Activated CD4-positive, alpha-beta memory T cell treated with anti-CD3 and anti-CD28 coated beads, Interleukin-2, amount 10 ng/mL, durations not matched to agents 7 days and 5 days (primary cell): ENCODE measurements at regions not wholly inside any gene's neighbourhood (a gene's known extent, or its start where the extent isn't known, plus 50 kb on each side); places are given as distances from the start of the nearest gene placed in this dataset.

Experiments
- CTCF ChIA-PET: fragments of 350-600 bp; sonication (Branson Sonifier 250); formaldehyde crosslinking; loops from one replicate; lab custom pipeline; 2021; ENCODE audit warnings: antibody characterized with exemption, inconsistent platforms; lab: Charles Lee
- POLR2A ChIA-PET: fragments of 350-600 bp; sonication (Branson Sonifier 250); formaldehyde crosslinking; loops from one replicate; lab custom pipeline; 2021; ENCODE audit warnings: antibody characterized with exemption; lab: Charles Lee
- DNase-seq: peaks from one replicate; pipeline ENCODE4 v3.0.0-alpha.2; 2020
- H3K27ac Mint-ChIP-seq: one replicate; pipeline ENCODE4 v1.8.0; 2021; ENCODE audit warnings: mild to moderate bottlenecking, mixed read lengths
- H3K27me3 Mint-ChIP-seq: one replicate; pipeline ENCODE4 v1.8.0; 2021; ENCODE audit warnings: mixed read lengths
- H3K36me3 Mint-ChIP-seq: one replicate; pipeline ENCODE4 v1.8.0; 2021; ENCODE audit warnings: low read depth, mixed read lengths
- H3K4me1 Mint-ChIP-seq: one replicate; pipeline ENCODE4 v1.8.0; 2021; ENCODE audit warnings: mixed read lengths
- H3K4me3 Mint-ChIP-seq: one replicate; pipeline ENCODE4 v1.8.0; 2021; ENCODE audit warnings: mild to moderate bottlenecking, mixed read lengths
- H3K9me3 Mint-ChIP-seq: one replicate; pipeline ENCODE4 v1.8.0; 2021; ENCODE audit warnings: mixed read lengths

GRCh38 chr21:16309250-16309971 lies 579.6 kb downstream of the USP25 start:
- no peaks in the 10 kb centered on the region for H3K9me3 Mint-ChIP-seq
- no peak overlapping the region for H3K4me3 Mint-ChIP-seq
- H3K4me1 Mint-ChIP-seq, result no peaks in the 10 kb centered on the region
- no peak overlapping the region for H3K27ac Mint-ChIP-seq
- DNase-seq, result no peak
- CTCF ChIA-PET, result no interaction called here
- no peaks in the 10 kb centered on the region for H3K36me3 Mint-ChIP-seq
- peaks cover 2% of the 10 kb centered on the region for H3K27me3 Mint-ChIP-seq
- POLR2A ChIA-PET, result no interaction called here

GRCh38 chr21:16310176-16310575 lies 580.4 kb downstream of the USP25 start:
- no peak overlapping the region for H3K27ac Mint-ChIP-seq
- H3K4me1 Mint-ChIP-seq, result no peaks in the 10 kb centered on the region
- no peaks in the 10 kb centered on the region for H3K9me3 Mint-ChIP-seq
- peaks cover 2% of the 10 kb centered on the region for H3K27me3 Mint-ChIP-seq
- DNase-seq, result no peak
- POLR2A ChIA-PET, result no interaction called here
- CTCF ChIA-PET, result no interaction called here
- H3K36me3 Mint-ChIP-seq, result no peaks in the 10 kb centered on the region
- no peak overlapping the region for H3K4me3 Mint-ChIP-seq

DNA sequence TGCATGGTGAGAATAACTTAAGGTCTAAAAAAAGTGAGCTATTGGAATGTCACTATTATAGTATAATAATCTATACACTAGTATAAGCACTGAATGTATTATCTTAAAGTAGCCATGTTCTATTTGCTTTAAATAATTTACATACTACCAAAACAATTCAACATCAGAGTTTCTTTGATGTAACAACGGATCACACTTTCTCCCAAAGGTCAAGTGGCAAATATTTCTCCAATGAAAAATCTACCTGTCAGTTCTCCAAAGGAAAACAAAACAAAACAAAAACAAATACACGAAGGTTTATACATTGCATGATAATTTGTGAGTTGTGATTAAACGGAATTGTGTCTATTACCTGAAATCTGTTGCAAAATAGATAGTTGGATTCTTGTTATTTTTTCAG lies 581.4 kb downstream of the USP25 start:
- no peaks in the 10 kb centered on the region for H3K9me3 Mint-ChIP-seq
- DNase-seq, result no peak
- H3K4me3 Mint-ChIP-seq, result no peak overlapping the region
- ChIA-PET CTCF (no interaction called here), POLR2A (no interaction called here)
- H3K4me1 Mint-ChIP-seq, result no peaks in the 10 kb centered on the region
- no peak overlapping the region for H3K27ac Mint-ChIP-seq
- H3K27me3 Mint-ChIP-seq, result peaks cover 2% of the 10 kb centered on the region
- no peaks in the 10 kb centered on the region for H3K36me3 Mint-ChIP-seq

DNA sequence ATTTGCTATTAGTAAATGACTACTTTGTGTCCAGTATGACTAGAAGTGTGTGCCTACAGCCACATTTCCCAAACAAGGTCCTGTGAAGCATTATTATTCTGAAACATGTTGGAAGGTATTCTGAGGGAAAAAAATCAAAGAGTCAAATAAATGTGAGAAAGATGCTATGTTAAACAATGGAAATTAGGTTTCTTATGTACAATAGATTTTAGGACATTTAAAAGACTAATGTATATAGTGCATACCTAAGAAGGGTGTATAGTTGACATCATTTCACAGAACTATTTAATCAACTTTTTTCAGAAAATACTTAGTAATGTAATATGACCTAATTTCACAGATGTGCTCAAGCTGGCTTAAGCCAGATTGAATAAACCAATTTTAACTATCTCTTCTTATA lies 582.5 kb downstream of the USP25 start:
- Mint-ChIP-seq H3K4me3 (no peak overlapping the region), H3K36me3 (no peaks in the 10 kb centered on the region), H3K9me3 (no peaks in the 10 kb centered on the region), H3K27me3 (peaks cover 2% of the 10 kb centered on the region), H3K4me1 (no peaks in the 10 kb centered on the region), H3K27ac (no peak overlapping the region)
- CTCF ChIA-PET, result no interaction called here
- no peak for DNase-seq
- POLR2A ChIA-PET, result no interaction called here

GRCh38 chr21:16315223-16315622 lies 585.4 kb downstream of the USP25 start:
- ChIA-PET CTCF (no interaction called here), POLR2A (no interaction called here)
- H3K27ac Mint-ChIP-seq, result no peak overlapping the region
- no peak overlapping the region for H3K4me3 Mint-ChIP-seq
- no peaks in the 10 kb centered on the region for H3K27me3 Mint-ChIP-seq
- no peak for DNase-seq
- H3K36me3 Mint-ChIP-seq, result no peaks in the 10 kb centered on the region
- H3K9me3 Mint-ChIP-seq, result no peaks in the 10 kb centered on the region
- H3K4me1 Mint-ChIP-seq, result no peaks in the 10 kb centered on the region

- Mint-ChIP-seq H3K4me1 (no peaks in the 10 kb centered on the region), H3K4me3 (no peak overlapping the region), H3K27me3 (no peaks in the 10 kb centered on the region), H3K27ac (no peak overlapping the region), H3K9me3 (no peaks in the 10 kb centered on the region), H3K36me3 (no peaks in the 10 kb centered on the region)
- CTCF ChIA-PET, result interaction anchor here (1.0 kb wide), 1 partner anchor 11 kb away, joined by 4 read pairs; no protein-coding TSS in a partner anchor
- DNase-seq, result no peak
- POLR2A ChIA-PET, result no interaction called here
Measured at GRCh38 chr21:16318651-16319300, 589.0 kb downstream of the USP25 start.

- H3K4me1 Mint-ChIP-seq, result no peaks in the 10 kb centered on the region
- H3K27me3 Mint-ChIP-seq, result no peaks in the 10 kb centered on the region
- no peak overlapping the region for H3K4me3 Mint-ChIP-seq
- CTCF ChIA-PET, result no interaction called here
- H3K9me3 Mint-ChIP-seq, result no peaks in the 10 kb centered on the region
- POLR2A ChIA-PET, result no interaction called here
- DNase-seq, result no peak
- H3K36me3 Mint-ChIP-seq, result no peaks in the 10 kb centered on the region
- H3K27ac Mint-ChIP-seq, result no peak overlapping the region
Measured at GRCh38 chr21:16320110-16320509, 590.3 kb downstream of the USP25 start.

DNA sequence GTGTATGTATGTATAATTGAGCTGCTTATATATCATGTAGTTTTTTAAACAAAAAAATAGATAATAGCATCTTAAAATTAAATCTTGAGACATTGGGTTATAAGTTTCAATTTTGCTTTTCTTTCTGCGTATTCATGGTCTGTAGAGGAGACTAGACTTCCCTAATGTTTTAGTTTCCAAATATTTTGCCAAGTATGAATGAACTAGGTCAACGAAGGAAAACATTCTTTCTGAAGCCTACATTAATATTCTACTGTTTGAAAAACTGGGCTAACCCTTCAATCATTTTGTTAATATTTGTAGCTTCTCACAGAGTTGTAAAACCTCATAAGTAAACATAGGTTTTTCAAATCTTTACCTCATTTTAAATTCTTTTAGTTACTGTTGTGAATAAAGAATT lies 592.7 kb downstream of the USP25 start:
- Mint-ChIP-seq H3K4me1 (no peaks in the 10 kb centered on the region), H3K27ac (no peak overlapping the region), H3K36me3 (no peaks in the 10 kb centered on the region), H3K9me3 (no peaks in the 10 kb centered on the region), H3K4me3 (no peak overlapping the region), H3K27me3 (no peaks in the 10 kb centered on the region)
- CTCF ChIA-PET, result no interaction called here
- POLR2A ChIA-PET, result no interaction called here
- DNase-seq, result no peak

DNA sequence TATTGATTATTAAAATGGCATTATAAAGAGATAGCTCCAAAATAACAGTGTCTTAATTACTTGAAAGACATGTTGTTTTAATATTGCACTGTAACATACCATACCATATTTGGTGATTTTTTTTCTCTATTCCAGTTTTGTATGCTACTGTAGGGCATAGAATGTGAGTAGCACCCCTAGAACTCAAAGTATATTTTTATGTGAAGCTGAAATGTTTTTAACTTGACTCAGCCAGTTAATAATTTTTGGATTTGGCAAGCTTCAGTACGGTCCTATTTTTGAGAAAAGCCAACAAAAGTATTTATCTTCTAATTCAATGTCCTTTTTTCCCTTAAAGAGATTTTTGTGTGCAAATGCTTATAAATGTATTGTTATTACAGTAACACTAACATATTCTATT lies 593.8 kb downstream of the USP25 start:
- Mint-ChIP-seq H3K36me3 (no peaks in the 10 kb centered on the region), H3K4me3 (no peak overlapping the region), H3K27me3 (no peaks in the 10 kb centered on the region), H3K9me3 (no peaks in the 10 kb centered on the region), H3K4me1 (no peaks in the 10 kb centered on the region), H3K27ac (no peak overlapping the region)
- ChIA-PET CTCF (no interaction called here), POLR2A (no interaction called here)
- DNase-seq, result no peak

DNA sequence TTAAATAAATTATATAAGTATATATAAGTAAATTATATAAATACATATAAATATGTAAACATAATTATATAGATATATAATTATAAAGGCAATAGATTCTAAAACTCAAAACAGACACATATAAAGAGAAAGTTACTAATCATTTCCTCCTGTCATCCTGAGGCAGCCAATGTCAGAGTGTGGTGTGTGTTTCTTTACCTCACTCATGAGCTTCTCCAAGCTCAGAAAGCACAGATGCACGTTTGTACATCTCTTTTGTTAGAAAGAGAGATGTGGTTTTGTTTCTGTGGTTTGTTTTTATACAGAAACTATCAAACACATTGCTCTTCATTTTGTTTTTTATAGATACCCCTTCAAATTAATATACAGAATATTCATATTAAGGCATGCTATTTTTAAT lies 594.8 kb downstream of the USP25 start:
- H3K4me1 Mint-ChIP-seq, result no peaks in the 10 kb centered on the region
- no peaks in the 10 kb centered on the region for H3K27me3 Mint-ChIP-seq
- no peaks in the 10 kb centered on the region for H3K9me3 Mint-ChIP-seq
- ChIA-PET CTCF (no interaction called here), POLR2A (no interaction called here)
- no peak overlapping the region for H3K4me3 Mint-ChIP-seq
- no peaks in the 10 kb centered on the region for H3K36me3 Mint-ChIP-seq
- DNase-seq, result no peak
- H3K27ac Mint-ChIP-seq, result no peak overlapping the region

DNA sequence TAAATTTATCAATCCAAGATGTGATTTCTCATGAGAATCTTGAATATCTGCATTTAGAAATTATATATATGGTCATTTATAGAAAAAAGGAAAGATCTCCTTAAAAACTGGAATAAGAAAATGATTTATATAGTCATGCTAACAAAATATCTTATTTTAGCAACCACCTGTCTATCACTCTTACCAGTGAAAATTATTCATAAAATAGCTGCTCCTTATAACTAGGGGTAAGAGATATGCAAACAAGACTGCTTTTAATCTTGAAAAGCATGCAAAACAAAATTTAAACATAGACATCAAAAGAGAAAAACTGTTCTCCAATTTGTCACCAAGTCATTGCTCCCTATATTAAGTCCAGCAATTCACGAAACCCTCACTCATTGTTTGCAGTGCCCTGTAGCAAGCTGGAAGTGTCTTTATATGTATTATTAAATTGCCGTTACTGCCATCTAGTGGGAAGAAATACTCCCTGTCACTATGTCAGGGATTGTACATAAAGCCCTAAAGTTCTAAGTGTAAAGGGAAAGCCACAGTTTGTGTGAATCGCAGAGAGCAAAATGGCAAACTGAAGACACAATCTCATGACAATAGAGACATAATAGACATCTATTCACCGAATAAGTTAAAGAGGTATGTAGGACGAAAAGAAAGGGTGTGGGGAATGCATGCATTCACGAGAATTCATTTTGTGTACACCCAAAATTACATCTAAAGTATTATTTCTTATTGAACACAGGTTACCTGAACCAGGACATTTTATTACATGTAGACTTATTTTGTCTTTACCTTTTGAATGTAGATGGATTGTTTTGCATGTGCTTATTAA lies 600.5 kb downstream of the USP25 start:
- POLR2A ChIA-PET, result no interaction called here
- H3K4me3 Mint-ChIP-seq, result no peak overlapping the region

DNA sequence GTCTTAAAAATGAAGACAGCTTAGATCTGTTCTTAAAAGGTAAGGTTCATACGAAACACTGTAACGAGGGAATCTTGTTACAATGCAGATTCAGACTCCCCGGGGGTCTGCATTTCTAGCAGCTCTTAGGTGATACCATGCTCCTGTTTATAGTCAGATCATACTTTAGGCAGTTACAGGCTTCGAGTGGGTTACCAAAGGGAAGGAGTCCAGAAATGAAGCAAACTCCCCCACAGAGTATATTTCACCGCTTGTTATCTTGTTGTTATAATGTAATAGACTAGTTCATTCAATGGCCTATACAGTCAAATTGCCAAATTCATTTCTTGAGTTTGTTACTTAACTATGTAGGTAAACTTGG lies 601.1 kb downstream of the USP25 start:
- DNase-seq, result no peak
- H3K4me1 Mint-ChIP-seq, result no peaks in the 10 kb centered on the region
- no peaks in the 10 kb centered on the region for H3K27me3 Mint-ChIP-seq
- no peaks in the 10 kb centered on the region for H3K36me3 Mint-ChIP-seq
- ChIA-PET POLR2A (no interaction called here), CTCF (interaction anchor here (1.2 to 1.3 kb wide), 2 partner anchors 12 to 13 kb away, joined by 4 read pairs; no protein-coding TSS in a partner anchor)
- H3K4me3 Mint-ChIP-seq, result no peak overlapping the region
- H3K27ac Mint-ChIP-seq, result no peak overlapping the region
- H3K9me3 Mint-ChIP-seq, result no peaks in the 10 kb centered on the region

More for the DNA sequence above, 600.5 kb downstream of the USP25 start:
- Mint-ChIP-seq H3K27me3 (no peaks in the 10 kb centered on the region), H3K27ac (no peak overlapping the region), H3K4me1 (no peaks in the 10 kb centered on the region), H3K36me3 (no peaks in the 10 kb centered on the region), H3K9me3 (no peaks in the 10 kb centered on the region)
- CTCF ChIA-PET, result interaction anchor here (0.9 to 1.3 kb wide), 4 partner anchors 12 to 245 kb away, joined by 3 to 4 read pairs (median 4); no protein-coding TSS in a partner anchor
- DNase-seq, result no peak

DNA sequence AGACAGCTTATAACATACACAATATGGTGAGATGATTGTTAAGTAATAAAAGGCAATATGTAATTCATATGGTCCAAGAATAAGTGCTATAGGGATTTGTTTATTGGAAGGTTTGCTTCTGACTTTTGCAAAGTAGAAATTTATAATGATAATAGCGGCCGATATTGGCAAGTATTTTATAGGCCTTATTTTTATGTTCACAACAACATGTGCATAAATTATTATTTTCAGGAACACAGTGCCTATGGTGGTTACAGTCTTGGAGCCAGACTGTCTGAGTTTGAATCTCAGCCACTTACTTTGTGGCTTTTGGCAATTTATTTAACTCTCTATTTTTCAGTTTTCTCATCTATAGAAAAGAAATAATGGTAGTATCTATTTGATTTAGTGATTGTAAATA lies 607.5 kb downstream of the USP25 start:
- Mint-ChIP-seq H3K4me3 (no peak overlapping the region), H3K36me3 (no peaks in the 10 kb centered on the region), H3K27me3 (no peaks in the 10 kb centered on the region), H3K27ac (no peak overlapping the region), H3K4me1 (no peaks in the 10 kb centered on the region), H3K9me3 (no peaks in the 10 kb centered on the region)
- DNase-seq, result no peak
- ChIA-PET POLR2A (no interaction called here), CTCF (no interaction called here)
